ENCODE measurements at regions not wholly inside any gene's neighbourhood (a gene's known extent, or its start where the extent isn't known, plus 50 kb on each side); places are given as distances from the start of the nearest gene placed in this dataset.

- no peak for DNase-seq
- H3K9me3 Mint-ChIP-seq, result no peaks in the 10 kb centered on the region
- POLR2A ChIA-PET, result no interaction called here
Observed at GRCh38 chr15:60126200-60126599, 122.1 kb downstream of the FOXB1 start.

GRCh38 chr15:60126661-60127060, 122.5 kb downstream of the FOXB1 start:
- no peak for DNase-seq
- ATAC-seq (ENCODE audit: poor library complexity), result no peak
- no peak overlapping the region for H3K27ac ChIP-seq (ENCODE audit: low read depth in 1 of 2, low read length in 2 of 2)
- peaks cover 14% of the 10 kb centered on the region for H3K4me1 ChIP-seq (ENCODE audit: insufficient read depth, low read length)
- peaks cover 52% of the 10 kb centered on the region for H3K4me1 Mint-ChIP-seq (ENCODE audit: low read depth)
- peak overlapping the region; percentile 88 for H3K27ac Mint-ChIP-seq
- CTCF ChIA-PET, result interaction anchor here (0.6 to 2.1 kb wide), 5 partner anchors 14 to 375 kb away, joined by 3 to 6 read pairs (median 5); no protein-coding TSS in a partner anchor
- intact Hi-C loops (cut with DNase I, micrococcal nuclease), result loop anchor here (1.0 to 10.0 kb wide), 7 partner anchors 119 to 374 kb away; no protein-coding TSS in a partner anchor
- H3K9me3 ChIP-seq (ENCODE audit: control insufficient read depth in 1 of 2, insufficient read depth in 1 of 2, low read length in 2 of 2), result no peaks in the 10 kb centered on the region
- H3K36me3 ChIP-seq (ENCODE audit: insufficient read depth, low read length), result no peaks in the 10 kb centered on the region
- peaks cover 6% of the 10 kb centered on the region for H3K36me3 Mint-ChIP-seq (ENCODE audit: low read depth)
- POLR2A ChIA-PET, result interaction anchor here (1.1 to 1.9 kb wide), 4 partner anchors 122 to 436 kb away, joined by 3 to 6 read pairs (median 5); partner anchors contain the start of gene FOXB1
- peak overlapping the region; percentile 78 for H3K4me3 Mint-ChIP-seq
- TF ChIP-seq, protein P1, sequence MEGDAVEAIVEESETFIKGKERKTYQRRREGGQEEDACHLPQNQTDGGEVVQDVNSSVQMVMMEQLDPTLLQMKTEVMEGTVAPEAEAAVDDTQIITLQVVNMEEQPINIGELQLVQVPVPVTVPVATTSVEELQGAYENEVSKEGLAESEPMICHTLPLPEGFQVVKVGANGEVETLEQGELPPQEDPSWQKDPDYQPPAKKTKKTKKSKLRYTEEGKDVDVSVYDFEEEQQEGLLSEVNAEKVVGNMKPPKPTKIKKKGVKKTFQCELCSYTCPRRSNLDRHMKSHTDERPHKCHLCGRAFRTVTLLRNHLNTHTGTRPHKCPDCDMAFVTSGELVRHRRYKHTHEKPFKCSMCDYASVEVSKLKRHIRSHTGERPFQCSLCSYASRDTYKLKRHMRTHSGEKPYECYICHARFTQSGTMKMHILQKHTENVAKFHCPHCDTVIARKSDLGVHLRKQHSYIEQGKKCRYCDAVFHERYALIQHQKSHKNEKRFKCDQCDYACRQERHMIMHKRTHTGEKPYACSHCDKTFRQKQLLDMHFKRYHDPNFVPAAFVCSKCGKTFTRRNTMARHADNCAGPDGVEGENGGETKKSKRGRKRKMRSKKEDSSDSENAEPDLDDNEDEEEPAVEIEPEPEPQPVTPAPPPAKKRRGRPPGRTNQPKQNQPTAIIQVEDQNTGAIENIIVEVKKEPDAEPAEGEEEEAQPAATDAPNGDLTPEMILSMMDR (IDR thresholded peaks at IDR 0.05), result no peak
- no peaks in the 10 kb centered on the region for H3K27me3 ChIP-seq (ENCODE audit: control insufficient read depth in 1 of 2, insufficient read depth in 2 of 2, low read length in 2 of 2)
- no peaks in the 10 kb centered on the region for H3K27me3 Mint-ChIP-seq
- no peak overlapping the region for H3K4me3 ChIP-seq (ENCODE audit: low read length)
- no peaks in the 10 kb centered on the region for H3K9me3 Mint-ChIP-seq

More at GRCh38 chr15:60126200-60126599, 122.1 kb downstream of the FOXB1 start:
- Histone ChIP-seq H3K36me3 (ENCODE audit: insufficient read depth, low read length) (no peaks in the 10 kb centered on the region), H3K4me1 (ENCODE audit: insufficient read depth, low read length) (peaks cover 14% of the 10 kb centered on the region), H3K27ac (ENCODE audit: low read depth in 1 of 2, low read length in 2 of 2) (no peak overlapping the region), H3K27me3 (ENCODE audit: control insufficient read depth in 1 of 2, insufficient read depth in 2 of 2, low read length in 2 of 2) (no peaks in the 10 kb centered on the region), H3K9me3 (ENCODE audit: control insufficient read depth in 1 of 2, insufficient read depth in 1 of 2, low read length in 2 of 2) (no peaks in the 10 kb centered on the region), H3K4me3 (ENCODE audit: low read length) (no peak overlapping the region)
- Mint-ChIP-seq H3K27me3 (no peaks in the 10 kb centered on the region), H3K4me3 (peak overlapping the region; percentile 74), H3K36me3 (ENCODE audit: low read depth) (peaks cover 6% of the 10 kb centered on the region), H3K4me1 (ENCODE audit: low read depth) (peaks cover 52% of the 10 kb centered on the region), H3K27ac (peak overlapping the region; percentile 88)
- TF ChIP-seq, protein P1 (IDR thresholded peaks at IDR 0.05), result no peak
- intact Hi-C loops (cut with DNase I, micrococcal nuclease), result loop anchor here (2.0 to 10.0 kb wide), 6 partner anchors 119 to 374 kb away; no protein-coding TSS in a partner anchor
- CTCF ChIA-PET, result interaction anchor here (0.7 to 2.1 kb wide), 2 partner anchors 54 to 375 kb away, joined by 3 to 5 read pairs; no protein-coding TSS in a partner anchor
- ATAC-seq (ENCODE audit: poor library complexity), result no peak

- Mint-ChIP-seq H3K36me3 (ENCODE audit: low read depth) (peaks cover 6% of the 10 kb centered on the region), H3K4me3 (peak overlapping the region; percentile 78), H3K4me1 (ENCODE audit: low read depth) (peaks cover 52% of the 10 kb centered on the region), H3K9me3 (no peaks in the 10 kb centered on the region), H3K27me3 (no peaks in the 10 kb centered on the region), H3K27ac (peak overlapping the region; percentile 88)
- peak in 1 of 14 experiments; percentile 6 for DNase-seq
- Histone ChIP-seq H3K27ac (ENCODE audit: low read depth in 1 of 2, low read length in 2 of 2) (peak overlapping the region; percentile 64 to 68), H3K36me3 (ENCODE audit: insufficient read depth, low read length) (no peaks in the 10 kb centered on the region), H3K4me3 (ENCODE audit: low read length) (peak overlapping the region; percentile 55), H3K4me1 (ENCODE audit: insufficient read depth, low read length) (peaks cover 14% of the 10 kb centered on the region), H3K27me3 (ENCODE audit: control insufficient read depth in 1 of 2, insufficient read depth in 2 of 2, low read length in 2 of 2) (no peaks in the 10 kb centered on the region), H3K9me3 (ENCODE audit: control insufficient read depth in 1 of 2, insufficient read depth in 1 of 2, low read length in 2 of 2) (no peaks in the 10 kb centered on the region)
- ChIA-PET CTCF (interaction anchor here (0.6 to 1.9 kb wide), 9 partner anchors 9 to 376 kb away, joined by 3 to 10 read pairs (median 4); no protein-coding TSS in a partner anchor), POLR2A (interaction anchor here (0.7 to 1.9 kb wide), 6 partner anchors 13 to 989 kb away, joined by 3 to 6 read pairs (median 4); partner anchors contain the start of gene FOXB1)
- no peak for ATAC-seq (ENCODE audit: poor library complexity)
- TF ChIP-seq, protein P1 (IDR thresholded peaks at IDR 0.05), result no peak
- intact Hi-C loops (cut with DNase I, micrococcal nuclease), result loop anchor here (1.0 to 10.0 kb wide), 7 partner anchors 121 to 376 kb away; no protein-coding TSS in a partner anchor
Observed at GRCh38 chr15:60128000-60128376, 123.9 kb downstream of the FOXB1 start.
